RPMI8226 (cell line): ENCODE measurements at regions not wholly inside any gene's neighbourhood (a gene's known extent, or its start where the extent isn't known, plus 50 kb on each side); places are given as distances from the start of the nearest gene placed in this dataset.
"Not testable (repeated sequence)": the region's sequence is repeated elsewhere in the genome, so short reads cannot be mapped to it uniquely, and the experiment has no call there.

Experiments
- DNase-seq: peaks from one replicate; pipeline ENCODE4 v3.0.0-alpha.2; 2015

- DNase-seq: not testable (repeated sequence)
These were observed 177.7 kb downstream of the OR4F29 start for GRCh38 chr1:273772-274171.

GRCh38 chr1:267815-268214, 183.7 kb downstream of the OR4F29 start:
- peak; percentile 76 for DNase-seq
